Esophagus muscularis mucosa (tissue), 3 donors: ENCODE measurements at regions not wholly inside any gene's neighbourhood (a gene's known extent, or its start where the extent isn't known, plus 50 kb on each side); places are given as distances from the start of the nearest gene placed in this dataset.

ENCODE experiments used
- CTCF ChIP-seq, 3 experiments: fragments of 200-600 bp in 2 of 3; fragments of 450-650 bp in 1 of 3; sonication (generic) in 2 of 3; IDR thresholded peaks; one replicate each; pipeline ENCODE4 v1.5.1; 2017 to 2019; ENCODE audit warnings: antibody characterized with exemption in 3 of 3, mild to moderate bottlenecking in 2 of 3, moderate library complexity in 1 of 3
- POLR2AphosphoS5 ChIP-seq, 2 donors: sonication (generic); formaldehyde crosslinking; IDR thresholded peaks; one replicate each; pipeline ENCODE4 v1.6.1; 2017; ENCODE audit warnings: antibody characterized with exemption in 2 of 2

- TF ChIP-seq CTCF (IDR thresholded peaks at IDR 0.05): no peak
- TF ChIP-seq POLR2AphosphoS5 (IDR thresholded peaks at IDR 0.05): no peak
Measured at GRCh38 chr1:87410776-87411480, 82.2 kb downstream of the LMO4 start.
